ENCODE measurements at regions not wholly inside any gene's neighbourhood (a gene's known extent, or its start where the extent isn't known, plus 50 kb on each side); places are given as distances from the start of the nearest gene placed in this dataset.
"Not testable (repeated sequence)": the region's sequence is repeated elsewhere in the genome, so short reads cannot be mapped to it uniquely, and the experiment has no call there.

GRCh38 chr4:66360395-66360794 is 690.1 kb upstream of the EPHA5 start:
- FAIRE-seq: not testable (repeated sequence)

GRCh38 chr4:66357316-66357715 is 687.0 kb upstream of the EPHA5 start:
- FAIRE-seq: no peak

- no peak for FAIRE-seq
These were observed 685.0 kb upstream of the EPHA5 start for GRCh38 chr4:66355328-66355727.

- FAIRE-seq: no peak
These were observed 681.5 kb upstream of the EPHA5 start for GRCh38 chr4:66351761-66352160.

GRCh38 chr4:66340286-66340893 is 670.1 kb upstream of the EPHA5 start:
- FAIRE-seq: no peak

- FAIRE-seq: no peak
These were observed 668.7 kb upstream of the EPHA5 start for GRCh38 chr4:66339007-66339406.

- FAIRE-seq: peak; percentile 98
These were observed 661.5 kb upstream of the EPHA5 start for GRCh38 chr4:66331761-66332160.

GRCh38 chr4:66330125-66330524 is 659.8 kb upstream of the EPHA5 start:
- FAIRE-seq: no peak

GRCh38 chr4:66328803-66329574 is 658.7 kb upstream of the EPHA5 start:
- no peak for FAIRE-seq

- no peak for FAIRE-seq
These were observed 637.6 kb upstream of the EPHA5 start for GRCh38 chr4:66307641-66308438.

GRCh38 chr4:66300336-66300934 is 630.1 kb upstream of the EPHA5 start:
- FAIRE-seq: no peak

GRCh38 chr4:66298569-66298968 is 628.3 kb upstream of the EPHA5 start:
- no peak for FAIRE-seq

GRCh38 chr4:66297703-66298102 is 627.4 kb upstream of the EPHA5 start:
- FAIRE-seq: no peak

- FAIRE-seq: no peak
These were observed 624.3 kb upstream of the EPHA5 start for GRCh38 chr4:66294638-66295037.

- FAIRE-seq: no peak
These were observed 614.7 kb upstream of the EPHA5 start for GRCh38 chr4:66284991-66285451.

GRCh38 chr4:66279084-66279483 is 608.8 kb upstream of the EPHA5 start:
- FAIRE-seq: no peak

- no peak for FAIRE-seq
These were observed 605.2 kb upstream of the EPHA5 start for GRCh38 chr4:66275411-66276038.

- FAIRE-seq: no peak
These were observed 602.8 kb upstream of the EPHA5 start for GRCh38 chr4:66273110-66273509.

- not testable (repeated sequence) for FAIRE-seq
These were observed 600.1 kb upstream of the EPHA5 start for GRCh38 chr4:66270356-66270755.

- not testable (repeated sequence) for FAIRE-seq
These were observed 596.3 kb upstream of the EPHA5 start for GRCh38 chr4:66266554-66266953.

GRCh38 chr4:66266035-66266434 is 595.7 kb upstream of the EPHA5 start:
- FAIRE-seq: no peak

- FAIRE-seq: no peak
These were observed 582.0 kb upstream of the EPHA5 start for GRCh38 chr4:66252291-66252690.

GRCh38 chr4:66246643-66247042 is 576.4 kb upstream of the EPHA5 start:
- no peak for FAIRE-seq
